SK-N-SH treated with all-trans-retinoic acid at 6 μM for 48 hours (cell line): ENCODE measurements at regions not wholly inside any gene's neighbourhood (a gene's known extent, or its start where the extent isn't known, plus 50 kb on each side); places are given as distances from the start of the nearest gene placed in this dataset.

Experiments used
- ATAC-seq: fragments of 200-7000 bp; cut with Tn5 transposase; 3 replicates; pipeline ENCODE4 v1.9.1; 2020; ENCODE audit warnings: mild to moderate bottlenecking, moderate library complexity
- ARNTL ChIP-seq: fragments of 450-650 bp; formaldehyde crosslinking; IDR thresholded peaks from 2 replicates; pipeline ENCODE4 v1.5.0; 2020; ENCODE audit warnings: low read depth, mild to moderate bottlenecking, moderate library complexity, borderline replicate concordance
- CREB5 ChIP-seq: fragments of 250-450 bp; sonication (Bioruptor Pico); IDR thresholded peaks from 2 replicates; pipeline ENCODE4 v1.5.1; 2020; ENCODE audit warnings: low read depth, mild to moderate bottlenecking, moderate library complexity
- CSDC2 ChIP-seq: fragments of 250-450 bp; sonication (Bioruptor Pico); IDR thresholded peaks from 2 replicates; pipeline ENCODE4 v1.5.0; 2020; ENCODE audit warnings: mild to moderate bottlenecking, moderate library complexity
- CSRNP3 ChIP-seq: fragments of 250-450 bp; sonication (Bioruptor Pico); IDR thresholded peaks from 2 replicates; pipeline ENCODE4 v1.5.1; 2021; ENCODE audit warnings: mild to moderate bottlenecking, moderate library complexity
- ESRRG ChIP-seq: fragments of 250-450 bp; sonication (Bioruptor Pico); IDR thresholded peaks from 2 replicates; pipeline ENCODE4 v1.6.1; 2021; ENCODE audit warnings: mild to moderate bottlenecking
- GLIS3 ChIP-seq: fragments of 250-450 bp; sonication (Bioruptor Pico); IDR thresholded peaks from 2 replicates; pipeline ENCODE4 v1.5.0; 2020; ENCODE audit warnings: mild to moderate bottlenecking, moderate library complexity
- OSR1 ChIP-seq: fragments of 250-450 bp; sonication (Bioruptor Pico); IDR thresholded peaks from 2 replicates; pipeline ENCODE4 v1.8.0; 2022; ENCODE audit warnings: moderate library complexity, mild to moderate bottlenecking, inconsistent platforms
- PATZ1 ChIP-seq: fragments of 250-450 bp; sonication (Bioruptor Pico); IDR thresholded peaks from 2 replicates; pipeline ENCODE4 v1.8.0; 2020; ENCODE audit warnings: mild to moderate bottlenecking, moderate library complexity, borderline replicate concordance
- POU6F1 ChIP-seq: fragments of 250-450 bp; sonication (Bioruptor Pico); IDR thresholded peaks from 2 replicates; pipeline ENCODE4 v1.8.0; 2021; ENCODE audit warnings: low read depth, mild to moderate bottlenecking, moderate library complexity, borderline replicate concordance
- PPARA ChIP-seq: fragments of 250-450 bp; sonication (Bioruptor Pico); IDR thresholded peaks from 2 replicates; pipeline ENCODE4 v1.5.0; 2020; ENCODE audit warnings: mild to moderate bottlenecking, borderline replicate concordance
- RARB ChIP-seq: fragments of 250-450 bp; sonication (Bioruptor Pico); IDR thresholded peaks from 2 replicates; pipeline ENCODE4 v1.8.0; 2021; ENCODE audit warnings: mild to moderate bottlenecking, moderate library complexity
- SNAI2 ChIP-seq: fragments of 250-450 bp; sonication (Bioruptor Pico); IDR thresholded peaks from 2 replicates; pipeline ENCODE4 v1.5.0; 2020; ENCODE audit warnings: mild to moderate bottlenecking, moderate library complexity
- TCF4 ChIP-seq: fragments of 250-450 bp; sonication (Bioruptor Pico); IDR thresholded peaks from 2 replicates; pipeline ENCODE4 v1.8.0; 2021; ENCODE audit warnings: mild to moderate bottlenecking, moderate library complexity, borderline replicate concordance
- TOX ChIP-seq: fragments of 250-450 bp; sonication (Bioruptor Pico); IDR thresholded peaks from 2 replicates; pipeline ENCODE4 v1.8.0; 2021; ENCODE audit warnings: mild to moderate bottlenecking, moderate library complexity, borderline replicate concordance
- ZFP30 ChIP-seq: fragments of 450-650 bp; formaldehyde crosslinking; IDR thresholded peaks from 2 replicates; pipeline ENCODE4 v1.5.0; 2022; ENCODE audit warnings: mild to moderate bottlenecking, moderate library complexity
- ZNF565 ChIP-seq: fragments of 450-650 bp; formaldehyde crosslinking; conservative IDR thresholded peaks from 2 replicates; pipeline ENCODE4 v1.5.0; 2020; ENCODE audit warnings: low read depth, mild to moderate bottlenecking, moderate library complexity
- ZNF70 ChIP-seq: fragments of 450-650 bp; formaldehyde crosslinking; IDR thresholded peaks from 2 replicates; pipeline ENCODE4 v1.5.0; 2020; ENCODE audit warnings: mild to moderate bottlenecking, moderate library complexity
- ZNF8 ChIP-seq: fragments of 450-650 bp; formaldehyde crosslinking; IDR thresholded peaks from 2 replicates; pipeline ENCODE4 v1.5.0; 2020; ENCODE audit warnings: mild to moderate bottlenecking, moderate library complexity

GRCh38 chr11:119880873-119881272 is 151.9 kb upstream of the NECTIN1 start (continued):
- TF ChIP-seq ESRRG (CRISPR knock-in tag): no peak
- TF ChIP-seq TCF4: no peak
- no peak for TF ChIP-seq OSR1 (CRISPR knock-in tag)
- TF ChIP-seq ZNF70 (CRISPR knock-in tag): no peak
- no peak for TF ChIP-seq PPARA (CRISPR knock-in tag)
- TF ChIP-seq ZNF565 (CRISPR knock-in tag): no peak
- TF ChIP-seq POU6F1 (CRISPR knock-in tag): no peak

GRCh38 chr11:119880143-119880542 is 151.1 kb upstream of the NECTIN1 start:
- ATAC-seq: no peak
- TF ChIP-seq SNAI2: no peak
- no peak for TF ChIP-seq ARNTL
- no peak for TF ChIP-seq CREB5 (CRISPR knock-in tag)
- no peak for TF ChIP-seq TCF4
- no peak for TF ChIP-seq POU6F1 (CRISPR knock-in tag)
- TF ChIP-seq TOX (CRISPR knock-in tag): no peak
- TF ChIP-seq ZFP30 (CRISPR knock-in tag): no peak
- TF ChIP-seq OSR1 (CRISPR knock-in tag): no peak
- no peak for TF ChIP-seq GLIS3
- TF ChIP-seq RARB (CRISPR knock-in tag): no peak

GRCh38 chr11:119878990-119879389 is 150.0 kb upstream of the NECTIN1 start:
- TF ChIP-seq PATZ1 (CRISPR knock-in tag): no peak
- no peak for ATAC-seq

- TF ChIP-seq ZFP30 (CRISPR knock-in tag) (no peak), OSR1 (CRISPR knock-in tag) (no peak), ZNF70 (CRISPR knock-in tag) (no peak)
- no peak for ATAC-seq
Measured at GRCh38 chr11:119876841-119877240, 147.8 kb upstream of the NECTIN1 start.

- no peak for ATAC-seq
- TF ChIP-seq ZNF8 (CRISPR knock-in tag) (no peak), CSDC2 (CRISPR knock-in tag) (no peak), TOX (CRISPR knock-in tag) (no peak), ZNF70 (CRISPR knock-in tag) (no peak), RARB (CRISPR knock-in tag) (no peak), GLIS3 (no peak), CSRNP3 (CRISPR knock-in tag) (no peak)
Measured at GRCh38 chr11:119875841-119876600, 147.0 kb upstream of the NECTIN1 start.
